MM.1S (cell line): ENCODE measurements at regions not wholly inside any gene's neighbourhood (a gene's known extent, or its start where the extent isn't known, plus 50 kb on each side); places are given as distances from the start of the nearest gene placed in this dataset.

Source experiments
- DNase-seq: peaks from one replicate; pipeline ENCODE4 v3.0.0-alpha.2; 2015
- H2AFZ ChIP-seq: fragments of 300-600 bp; sonication (generic); 2 replicates; pipeline ENCODE4 v1.6.0; 2016; ENCODE audit warnings: antibody characterized with exemption, low read length
- H3F3A ChIP-seq: fragments of 300-600 bp; sonication (generic); 2 replicates; pipeline ENCODE4 v1.6.1; 2016; ENCODE audit warnings: mild to moderate bottlenecking, antibody characterized with exemption, low read length, moderate library complexity, mixed read lengths; ENCODE audit not compliant: insufficient read depth
- H3K27ac ChIP-seq: fragments of 300-600 bp; sonication (generic); 2 replicates; pipeline ENCODE4 v1.5.1; 2016; ENCODE audit warnings: mild to moderate bottlenecking, low read length
- H3K27me3 ChIP-seq: fragments of 300-600 bp; sonication (generic); replicated peaks from 2 replicates; pipeline ENCODE4 v1.6.0; 2016; ENCODE audit warnings: low read length; ENCODE audit not compliant: insufficient read depth
- H3K36me3 ChIP-seq: fragments of 300-600 bp; sonication (generic); replicated peaks from 2 replicates; pipeline ENCODE4 v1.6.1; 2016; ENCODE audit warnings: mild to moderate bottlenecking, low read length, mixed read lengths; ENCODE audit not compliant: insufficient read depth
- H3K4me1 ChIP-seq: fragments of 300-600 bp; sonication (generic); 2 replicates; pipeline ENCODE4 v1.6.1; 2016; ENCODE audit warnings: low read length, mixed read lengths
- H3K4me2 ChIP-seq: fragments of 300-600 bp; sonication (generic); 2 replicates; pipeline ENCODE4 v1.6.0; 2016; ENCODE audit warnings: low read depth, low read length
- H3K4me3 ChIP-seq: fragments of 300-600 bp; sonication (generic); 2 replicates; pipeline ENCODE4 v1.5.1; 2016; ENCODE audit warnings: low read length, mixed read lengths
- H3K79me2 ChIP-seq: fragments of 300-600 bp; sonication (generic); 2 replicates; pipeline ENCODE4 v1.6.1; 2016; ENCODE audit warnings: mixed run types, low read length, mixed read lengths
- H3K9ac ChIP-seq: fragments of 300-600 bp; sonication (generic); 2 replicates; pipeline ENCODE4 v1.6.1; 2016; ENCODE audit warnings: low read length, mixed read lengths
- H3K9me2 ChIP-seq: fragments of 300-600 bp; sonication (generic); replicated peaks from 2 replicates; pipeline ENCODE4 v1.6.1; 2016; ENCODE audit warnings: mild to moderate bottlenecking, low read length, mixed read lengths; ENCODE audit not compliant: insufficient read depth
- H3K9me3 ChIP-seq: fragments of 300-600 bp; sonication (generic); replicated peaks from 2 replicates; pipeline ENCODE4 v1.6.1; 2016; ENCODE audit warnings: mild to moderate bottlenecking, low read length, mixed read lengths; ENCODE audit not compliant: insufficient read depth
- H4K20me1 ChIP-seq: fragments of 300-600 bp; sonication (generic); 2 replicates; pipeline ENCODE4 v1.6.1; 2016; ENCODE audit warnings: mild to moderate bottlenecking, low read length, moderate library complexity, mixed read lengths; ENCODE audit not compliant: insufficient read depth
- EZH2 ChIP-seq: fragments of 300-600 bp; sonication (generic); optimal IDR thresholded peaks from 2 replicates; pipeline ENCODE3; 2017; ENCODE audit warnings: low read depth, mild to moderate bottlenecking, antibody characterized with exemption, low read length, mixed read lengths
- EZH2phosphoT487 ChIP-seq: fragments of 300-600 bp; sonication (generic); IDR thresholded peaks from 2 replicates; pipeline ENCODE4 v1.6.1; 2018; ENCODE audit warnings: antibody characterized with exemption, low read length
- TF ChIP-seq, protein P1 (sequence below): fragments of 300-600 bp; sonication (generic); IDR thresholded peaks from 2 replicates; pipeline ENCODE4 v1.5.1; 2016; ENCODE audit warnings: antibody characterized with exemption, low read length, mixed read lengths

DNA sequence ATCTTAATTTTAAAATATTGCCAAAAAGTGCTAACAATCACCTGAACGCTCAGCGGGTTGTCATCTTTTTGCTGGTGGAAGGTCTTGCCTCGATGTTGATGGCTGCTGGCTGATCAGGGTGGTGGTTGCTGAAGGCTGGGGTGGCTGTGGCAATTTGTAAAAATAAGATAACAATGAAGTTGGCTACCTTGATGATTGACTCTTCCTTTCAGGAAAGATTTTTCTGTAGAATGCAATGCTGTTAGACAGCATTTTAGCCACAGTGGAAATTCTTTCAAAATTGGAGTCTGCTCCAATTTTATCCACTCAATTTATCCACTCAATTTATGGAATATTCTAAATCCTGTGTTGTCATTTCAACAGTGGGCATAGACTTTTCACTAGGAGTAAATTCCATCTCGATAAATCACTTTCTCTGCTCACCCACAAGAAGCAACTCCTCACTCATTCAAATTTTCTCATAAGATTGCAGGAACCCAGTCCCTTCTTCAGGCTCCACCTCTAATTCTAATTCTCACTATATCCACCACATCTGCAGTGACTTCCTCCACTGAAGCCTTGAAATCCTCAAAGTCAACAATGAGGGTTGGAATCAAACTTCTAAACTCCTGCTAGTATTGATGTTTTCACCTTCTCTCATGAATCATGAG is 78.8 kb downstream of the LINC01488 start:
- H3K9ac ChIP-seq: no peak overlapping the region
- no peaks in the 10 kb centered on the region for H4K20me1 ChIP-seq
- no peak for TF ChIP-seq EZH2
- TF ChIP-seq EZH2phosphoT487: no peak
- TF ChIP-seq, protein P1, sequence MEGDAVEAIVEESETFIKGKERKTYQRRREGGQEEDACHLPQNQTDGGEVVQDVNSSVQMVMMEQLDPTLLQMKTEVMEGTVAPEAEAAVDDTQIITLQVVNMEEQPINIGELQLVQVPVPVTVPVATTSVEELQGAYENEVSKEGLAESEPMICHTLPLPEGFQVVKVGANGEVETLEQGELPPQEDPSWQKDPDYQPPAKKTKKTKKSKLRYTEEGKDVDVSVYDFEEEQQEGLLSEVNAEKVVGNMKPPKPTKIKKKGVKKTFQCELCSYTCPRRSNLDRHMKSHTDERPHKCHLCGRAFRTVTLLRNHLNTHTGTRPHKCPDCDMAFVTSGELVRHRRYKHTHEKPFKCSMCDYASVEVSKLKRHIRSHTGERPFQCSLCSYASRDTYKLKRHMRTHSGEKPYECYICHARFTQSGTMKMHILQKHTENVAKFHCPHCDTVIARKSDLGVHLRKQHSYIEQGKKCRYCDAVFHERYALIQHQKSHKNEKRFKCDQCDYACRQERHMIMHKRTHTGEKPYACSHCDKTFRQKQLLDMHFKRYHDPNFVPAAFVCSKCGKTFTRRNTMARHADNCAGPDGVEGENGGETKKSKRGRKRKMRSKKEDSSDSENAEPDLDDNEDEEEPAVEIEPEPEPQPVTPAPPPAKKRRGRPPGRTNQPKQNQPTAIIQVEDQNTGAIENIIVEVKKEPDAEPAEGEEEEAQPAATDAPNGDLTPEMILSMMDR: no peak
- no peak overlapping the region for H3K4me3 ChIP-seq
- no peaks in the 10 kb centered on the region for H3K36me3 ChIP-seq
- H3F3A ChIP-seq: no peaks in the 10 kb centered on the region
- no peak overlapping the region for H3K27ac ChIP-seq
- no peak for DNase-seq
- no peaks in the 10 kb centered on the region for H3K9me3 ChIP-seq
- no peaks in the 10 kb centered on the region for H3K79me2 ChIP-seq
- no peaks in the 10 kb centered on the region for H3K27me3 ChIP-seq
- no peaks in the 10 kb centered on the region for H3K4me1 ChIP-seq
- H3K4me2 ChIP-seq: no peak overlapping the region
- no peak overlapping the region for H2AFZ ChIP-seq
- no peaks in the 10 kb centered on the region for H3K9me2 ChIP-seq

DNA sequence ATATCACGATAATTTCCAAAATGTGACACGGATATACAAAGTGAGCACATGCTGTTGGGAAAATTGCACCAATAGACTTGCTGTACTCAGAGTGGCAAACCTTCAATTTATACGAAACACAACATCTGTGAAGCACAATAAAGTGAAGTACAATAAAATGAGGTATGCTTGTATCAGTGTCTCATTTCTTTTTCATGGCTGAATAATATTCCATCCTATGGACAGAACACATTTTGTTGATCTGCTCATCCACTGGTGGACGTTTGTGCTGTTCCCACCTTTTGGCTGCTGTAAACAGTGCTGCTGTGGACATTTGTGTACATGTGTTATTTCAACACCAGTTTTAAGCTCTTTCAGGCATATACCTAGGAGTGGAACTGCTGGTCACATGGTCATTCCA is 78.7 kb upstream of the CCND1 start:
- Histone ChIP-seq H3K27me3 (no peaks in the 10 kb centered on the region), H3K36me3 (no peaks in the 10 kb centered on the region)
- TF ChIP-seq EZH2: no peak
- TF ChIP-seq, protein P1: no peak
- no peak for TF ChIP-seq EZH2phosphoT487

DNA sequence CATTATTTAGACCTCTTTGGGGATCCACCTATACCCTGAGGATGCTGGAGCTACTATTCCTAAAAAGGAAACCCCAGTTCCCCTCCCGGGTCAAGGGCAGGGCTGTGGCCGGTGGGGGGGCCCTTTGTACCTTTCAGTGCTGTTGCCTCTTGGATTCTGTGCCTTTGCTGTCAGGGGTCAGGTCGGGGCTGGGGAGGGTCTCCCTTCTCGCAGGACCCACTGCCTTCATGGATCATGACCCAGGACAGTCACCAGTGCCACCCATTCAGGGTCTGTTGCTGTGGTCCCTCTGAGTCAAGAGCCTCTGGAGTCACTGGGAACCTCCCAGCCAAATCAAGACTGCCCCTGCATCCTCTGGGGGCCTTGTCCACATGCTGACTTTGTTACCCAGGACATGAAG is 78.1 kb upstream of the CCND1 start:
- DNase-seq: no peak
- H3K27me3 ChIP-seq: no peaks in the 10 kb centered on the region
- H3K79me2 ChIP-seq: no peaks in the 10 kb centered on the region
- H3K9me3 ChIP-seq: no peaks in the 10 kb centered on the region
- H3K36me3 ChIP-seq: no peaks in the 10 kb centered on the region
- no peak for TF ChIP-seq EZH2
- no peak for TF ChIP-seq EZH2phosphoT487
- TF ChIP-seq, protein P1: no peak
- H3K4me2 ChIP-seq: no peak overlapping the region
- H3K9me2 ChIP-seq: no peaks in the 10 kb centered on the region
- H4K20me1 ChIP-seq: no peaks in the 10 kb centered on the region
- H2AFZ ChIP-seq: no peak overlapping the region
- no peak overlapping the region for H3K4me3 ChIP-seq
- no peak overlapping the region for H3K27ac ChIP-seq
- no peaks in the 10 kb centered on the region for H3F3A ChIP-seq
- H3K4me1 ChIP-seq: no peaks in the 10 kb centered on the region
- H3K9ac ChIP-seq: no peak overlapping the region

More for the DNA sequence above, 78.7 kb upstream of the CCND1 start:
- no peak overlapping the region for H3K4me3 ChIP-seq
- no peak overlapping the region for H3K4me2 ChIP-seq
- no peak overlapping the region for H3K27ac ChIP-seq
- no peaks in the 10 kb centered on the region for H3F3A ChIP-seq
- no peak overlapping the region for H2AFZ ChIP-seq
- no peaks in the 10 kb centered on the region for H3K9me3 ChIP-seq
- no peaks in the 10 kb centered on the region for H3K4me1 ChIP-seq
- no peaks in the 10 kb centered on the region for H3K79me2 ChIP-seq
- no peaks in the 10 kb centered on the region for H4K20me1 ChIP-seq
- H3K9ac ChIP-seq: no peak overlapping the region
- no peak for DNase-seq
- H3K9me2 ChIP-seq: no peaks in the 10 kb centered on the region
